GM23248 (cell line): ENCODE measurements at regions not wholly inside any gene's neighbourhood (a gene's known extent, or its start where the extent isn't known, plus 50 kb on each side); places are given as distances from the start of the nearest gene placed in this dataset.
"Not testable (repeated sequence)": the region's sequence is repeated elsewhere in the genome, so short reads cannot be mapped to it uniquely, and the experiment has no call there.

Source experiments
- DNase-seq: peaks from one replicate; pipeline ENCODE4 v3.0.0-alpha.2; 2015
- H2AFZ ChIP-seq: fragments of 200-600 bp; sonication (generic); 2 replicates; pipeline ENCODE4 v1.6.1; 2016; ENCODE audit warnings: antibody characterized with exemption
- H3F3A ChIP-seq: fragments of 200-600 bp; sonication (generic); 2 replicates; pipeline ENCODE4 v1.6.1; 2016; ENCODE audit warnings: mild to moderate bottlenecking, antibody characterized with exemption, mixed run types; ENCODE audit not compliant: insufficient read depth
- H3K27ac ChIP-seq: fragments of 200-600 bp; sonication (generic); 2 replicates; pipeline ENCODE4 v1.5.1; 2016; ENCODE audit warnings: mild to moderate bottlenecking
- H3K27me3 ChIP-seq: fragments of 200-600 bp; sonication (generic); replicated peaks from 2 replicates; pipeline ENCODE4 v1.6.1; 2016; ENCODE audit warnings: mild to moderate bottlenecking; ENCODE audit not compliant: insufficient read depth
- H3K36me3 ChIP-seq: fragments of 200-600 bp; sonication (generic); 2 replicates; pipeline ENCODE4 v1.6.1; 2016; ENCODE audit warnings: low read depth, mild to moderate bottlenecking
- H3K4me1 ChIP-seq: fragments of 200-600 bp; sonication (generic); 2 replicates; pipeline ENCODE4 v1.6.1; 2016; ENCODE audit warnings: mild to moderate bottlenecking; ENCODE audit not compliant: insufficient read depth
- H3K4me2 ChIP-seq: fragments of 200-600 bp; sonication (generic); one replicate; pipeline ENCODE4 v1.6.1; 2016; ENCODE audit warnings: mild to moderate bottlenecking; ENCODE audit not compliant: unreplicated experiment
- H3K4me3 ChIP-seq: fragments of 200-600 bp; sonication (generic); 2 replicates; pipeline ENCODE4 v1.5.1; 2016; ENCODE audit warnings: mild to moderate bottlenecking
- H3K79me2 ChIP-seq: fragments of 200-600 bp; sonication (generic); 2 replicates; pipeline ENCODE4 v1.6.1; 2016; ENCODE audit warnings: mild to moderate bottlenecking; ENCODE audit not compliant: insufficient read depth
- H3K9ac ChIP-seq: fragments of 200-600 bp; sonication (generic); 2 replicates; pipeline ENCODE4 v1.6.1; 2016; ENCODE audit warnings: mild to moderate bottlenecking
- H3K9me2 ChIP-seq: fragments of 200-600 bp; sonication (generic); 2 replicates; pipeline ENCODE4 v1.6.1; 2016; ENCODE audit warnings: mixed run types, mild to moderate bottlenecking, moderate library complexity; ENCODE audit not compliant: insufficient read depth
- H3K9me3 ChIP-seq: fragments of 200-600 bp; sonication (generic); one replicate; pipeline ENCODE4 v1.6.1; 2017; ENCODE audit warnings: low read depth
- H4K20me1 ChIP-seq: fragments of 200-600 bp; sonication (generic); 2 replicates; pipeline ENCODE4 v1.6.0; 2016; ENCODE audit not compliant: insufficient read depth
- EZH2 ChIP-seq: fragments of 200-600 bp; sonication (generic); IDR thresholded peaks from 2 replicates; pipeline ENCODE4 v1.6.1; 2018; ENCODE audit warnings: antibody characterized with exemption, mild to moderate bottlenecking; ENCODE audit not compliant: insufficient read depth, poor library complexity, severe bottlenecking
- EZH2phosphoT487 ChIP-seq: fragments of 200-600 bp; sonication (generic); IDR thresholded peaks from 2 replicates; pipeline ENCODE4 v1.6.1; 2018; ENCODE audit warnings: antibody characterized with exemption, moderate library complexity, mild to moderate bottlenecking, low read depth; ENCODE audit not compliant: insufficient read depth
- whole genome bisulfite sequencing, 2 experiments: methylation state at CpG; one replicate each; pipeline ENCODE4 v1.1.6; 2015 to 2017; ENCODE audit warnings: low lambda C conversion rate in 2 of 2, low coverage in 1 of 2; ENCODE audit errors: missing lambda C conversion rate in 2 of 2; 5-methylcytosine and 5-hydroxymethylcytosine counted together
- in situ Hi-C: fragments of 300-500 bp; cut with MboI; formaldehyde crosslinking; loops from 2 replicates; pipeline ENCODE4 v1.15.0; 2020

- Histone ChIP-seq H3K9me2 (no peaks in the 10 kb centered on the region), H4K20me1 (no peaks in the 10 kb centered on the region), H3K4me1 (no peaks in the 10 kb centered on the region), H3K27ac (no peak overlapping the region), H2AFZ (no peak overlapping the region), H3K9me3 (no peaks in the 10 kb centered on the region), H3K4me3 (no peak overlapping the region), H3K9ac (no peak overlapping the region), H3K36me3 (no peaks in the 10 kb centered on the region), H3K27me3 (no peaks in the 10 kb centered on the region), H3F3A (no peaks in the 10 kb centered on the region), H3K79me2 (no peaks in the 10 kb centered on the region), H3K4me2 (no peak overlapping the region)
- peak; percentile 23 for DNase-seq
- TF ChIP-seq EZH2 (no peak), EZH2phosphoT487 (no peak)
- in situ Hi-C loops: no loop called here
Measured at GRCh38 chr4:141548791-141549190, 87.6 kb upstream of the IL15 start.

- Histone ChIP-seq H3K4me3 (no peak overlapping the region), H3K4me1 (peaks cover 9% of the 10 kb centered on the region; the same call in 1 of the 2 replicates), H3K36me3 (no peaks in the 10 kb centered on the region), H2AFZ (no peak overlapping the region), H3K27ac (no peak overlapping the region), H3F3A (no peaks in the 10 kb centered on the region), H3K9me3 (no peaks in the 10 kb centered on the region), H3K4me2 (no peak overlapping the region), H3K9me2 (no peaks in the 10 kb centered on the region), H3K9ac (no peak overlapping the region), H3K79me2 (no peaks in the 10 kb centered on the region), H3K27me3 (no peaks in the 10 kb centered on the region), H4K20me1 (no peaks in the 10 kb centered on the region)
- in situ Hi-C loops: no loop called here
- TF ChIP-seq EZH2: no peak
- no peak for TF ChIP-seq EZH2phosphoT487
- DNase-seq: no peak
- 31 to 40% methylated on average over 1 of the region's 1 CpG for WGBS, 2 experiments
Measured at GRCh38 chr4:141560056-141560455, 76.3 kb upstream of the IL15 start.

- Histone ChIP-seq H3K9me2 (no peaks in the 10 kb centered on the region), H3K4me2 (no peak overlapping the region), H3K9ac (no peak overlapping the region), H4K20me1 (no peaks in the 10 kb centered on the region), H2AFZ (peak overlapping the region; percentile 4; the same call in 1 of the 2 replicates), H3K9me3 (no peaks in the 10 kb centered on the region), H3K4me1 (peaks cover 6% of the 10 kb centered on the region; the same call in 1 of the 2 replicates), H3F3A (no peaks in the 10 kb centered on the region), H3K79me2 (no peaks in the 10 kb centered on the region), H3K27ac (no peak overlapping the region), H3K36me3 (no peaks in the 10 kb centered on the region), H3K27me3 (no peaks in the 10 kb centered on the region), H3K4me3 (no peak overlapping the region)
- TF ChIP-seq EZH2phosphoT487: no peak
- TF ChIP-seq EZH2: no peak
- in situ Hi-C loops: no loop called here
- DNase-seq: no peak
- WGBS, 2 experiments: 86 to 90% methylated on average over 2 of the region's 2 CpGs
Measured at GRCh38 chr4:141562649-141563048, 73.7 kb upstream of the IL15 start.

- DNase-seq: no peak
- TF ChIP-seq EZH2 (no peak), EZH2phosphoT487 (no peak)
- Histone ChIP-seq H3K36me3 (no peaks in the 10 kb centered on the region), H3K9me2 (no peaks in the 10 kb centered on the region), H3K79me2 (no peaks in the 10 kb centered on the region), H3K9me3 (no peaks in the 10 kb centered on the region), H3F3A (no peaks in the 10 kb centered on the region), H3K4me1 (peaks cover 8% of the 10 kb centered on the region; the same call in 1 of the 2 replicates), H3K4me2 (no peak overlapping the region), H3K27me3 (no peaks in the 10 kb centered on the region), H3K4me3 (no peak overlapping the region), H3K27ac (no peak overlapping the region), H4K20me1 (no peaks in the 10 kb centered on the region), H2AFZ (no peak overlapping the region), H3K9ac (no peak overlapping the region)
- in situ Hi-C loops: no loop called here
Measured at GRCh38 chr4:141563723-141564122, 72.7 kb upstream of the IL15 start.

GRCh38 chr4:141564961-141565360, 71.4 kb upstream of the IL15 start:
- H3K9me3 ChIP-seq, H3K27me3 ChIP-seq, H3K27ac ChIP-seq, H3K9me2 ChIP-seq, in situ Hi-C loops, H3K36me3 ChIP-seq, H3K9ac ChIP-seq, H3K79me2 ChIP-seq, H3K4me3 ChIP-seq, H2AFZ ChIP-seq, H3F3A ChIP-seq, H3K4me2 ChIP-seq, DNase-seq, H4K20me1 ChIP-seq: not testable (repeated sequence)
- H3K4me1 ChIP-seq: peaks cover 18% of the 10 kb centered on the region
- 84 to 88% methylated on average over 15 of the region's 15 CpGs for WGBS, 2 experiments
